Ovary (tissue), 7 donors: ENCODE measurements at regions not wholly inside any gene's neighbourhood (a gene's known extent, or its start where the extent isn't known, plus 50 kb on each side); places are given as distances from the start of the nearest gene placed in this dataset.

ENCODE experiments used
- DNase-seq, 5 donors: peaks; one replicate each; pipeline ENCODE4 v3.0.0-alpha.2; 2019 to 2020
- H3K27ac ChIP-seq, 2 donors: fragments of 200-600 bp; one replicate each; pipeline versions ENCODE4 v1.5.1 to v1.8.0; 2019 to 2022
- H3K27me3 ChIP-seq: fragments of 200-600 bp; one replicate; pipeline ENCODE4 v1.8.0; 2022
- H3K36me3 ChIP-seq: fragments of 200-600 bp; sonication (generic); one replicate; pipeline ENCODE4 v1.5.1; 2019
- H3K4me1 ChIP-seq: one replicate; pipeline ENCODE4 v1.8.1; 2013; ENCODE audit warnings: mild to moderate bottlenecking, moderate library complexity; ENCODE audit not compliant: insufficient read depth
- H3K4me3 ChIP-seq: fragments of 200-600 bp; sonication (generic); one replicate; pipeline ENCODE4 v1.5.1; 2017
- H3K9me3 ChIP-seq, 2 donors: fragments of 200-600 bp in 1 of 2; sonication (generic) in 1 of 2; one replicate each; pipeline versions ENCODE4 v1.5.1 to v1.8.1; 2013 to 2019; ENCODE audit warnings: mild to moderate bottlenecking in 1 of 2, moderate library complexity in 1 of 2
- CTCF ChIP-seq, 3 donors: fragments of 450-650 bp in 2 of 3; fragments of 200-600 bp in 1 of 3; IDR thresholded peaks; one replicate each; pipeline versions ENCODE4 v1.5.1 to v1.8.0; 2016 to 2022; ENCODE audit warnings: antibody characterized with exemption in 3 of 3, mild to moderate bottlenecking in 1 of 3
- EP300 ChIP-seq: sonication (generic); formaldehyde crosslinking; IDR thresholded peaks from one replicate; pipeline ENCODE4 v1.6.1; 2017; ENCODE audit warnings: antibody characterized with exemption
- POLR2A ChIP-seq: fragments of 450-650 bp; IDR thresholded peaks from one replicate; pipeline ENCODE4 v1.6.1; 2017; ENCODE audit warnings: antibody characterized with exemption, mild to moderate bottlenecking, moderate library complexity
- WGBS, 3 donors: extraction: QIAGEN DNeasy Blood & Tissue Kit in 1 of 3; methylation state at CpG; one replicate each; pipeline versions ENCODE4 v1.1.5 to v1.1.7; 2013 to 2017; 5-methylcytosine and 5-hydroxymethylcytosine counted together
- intact Hi-C, 4 donors: fragments of 100-400 bp; cut with DNase I; formaldehyde crosslinking; loops; one replicate each; pipeline versions ENCODE4 v1.11.0 to v1.15.1; 2022 to 2023
- donor health status: DM: no; HTN: no; CAD: no; lungs with moderate emphysema.
- donor health status: DM: no; HTN: no; CAD: no.
- donor health status: Bipolar disorder and iron deficiency.
- donor health status: DM: no; HTN: no; CAD: no.
- donor health status: DM: yes; HTN: yes; CAD: no.

DNA sequence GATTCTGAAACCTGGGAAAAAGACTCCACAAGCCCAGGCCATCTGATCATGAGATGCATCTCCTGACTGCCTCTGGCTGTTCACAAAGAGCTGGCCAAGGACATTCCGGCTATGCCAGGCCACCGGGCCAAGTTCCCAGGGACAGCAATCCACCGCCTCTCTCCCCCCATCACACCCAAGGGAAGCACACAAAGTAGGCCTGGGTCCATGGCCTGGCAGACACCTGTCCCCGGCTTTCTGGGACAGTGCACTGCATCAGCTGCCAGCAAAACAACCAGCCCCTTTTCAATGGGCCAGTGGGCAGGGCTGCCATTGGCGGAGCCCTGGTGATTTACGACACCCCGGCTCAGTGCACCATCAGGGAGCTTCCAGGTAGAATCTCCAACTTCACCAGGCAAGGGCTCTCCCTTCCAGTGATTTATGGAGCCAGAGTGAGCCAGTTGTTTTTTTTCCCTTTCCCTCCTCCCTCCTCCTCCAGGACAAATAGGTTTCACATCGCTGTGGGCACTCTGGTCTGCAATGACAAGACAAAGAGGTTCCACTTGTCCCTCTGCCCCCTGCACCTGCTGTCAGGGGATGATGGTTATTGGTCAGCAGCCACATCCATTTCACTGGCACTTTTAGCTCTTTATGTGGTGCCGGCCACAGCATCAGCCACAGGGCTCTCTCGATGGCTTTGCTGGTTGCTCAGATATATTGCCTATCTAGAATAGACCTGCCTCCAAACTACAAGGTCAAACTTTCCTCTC, 149.6 kb downstream of the SLC38A6 start:
- no peak overlapping the region for H3K4me3 ChIP-seq
- H3K4me1 ChIP-seq, result peaks cover 1% of the 10 kb centered on the region
- no peak for DNase-seq
- TF ChIP-seq EP300, result no peak
- no peak for TF ChIP-seq CTCF (IDR thresholded peaks at IDR 0.05)
- no peak for TF ChIP-seq POLR2A
- intact Hi-C loops, result no loop called here
- H3K27me3 ChIP-seq, result no peaks in the 10 kb centered on the region
- no peaks in the 10 kb centered on the region for H3K36me3 ChIP-seq
- H3K27ac ChIP-seq, result no peak overlapping the region
- H3K9me3 ChIP-seq, result no peaks in the 10 kb centered on the region
- WGBS, 3 donors, result 80 to 85% (median 81%) methylated on average over 10 of the region's 10 CpGs

GRCh38 chr14:61129168-61129745, 148.2 kb downstream of the SLC38A6 start:
- Histone ChIP-seq H3K27me3 (no peaks in the 10 kb centered on the region), H3K9me3 (no peaks in the 10 kb centered on the region), H3K36me3 (no peaks in the 10 kb centered on the region), H3K27ac (no peak overlapping the region), H3K4me3 (no peak overlapping the region), H3K4me1 (peaks cover 1% of the 10 kb centered on the region)
- TF ChIP-seq EP300 (no peak), CTCF (IDR thresholded peaks at IDR 0.05) (no peak), POLR2A (no peak)
- WGBS, 3 donors, result 91 to 98% (median 93%) methylated on average over 4 of the region's 4 CpGs
- intact Hi-C loops, result no loop called here
- no peak for DNase-seq

DNA sequence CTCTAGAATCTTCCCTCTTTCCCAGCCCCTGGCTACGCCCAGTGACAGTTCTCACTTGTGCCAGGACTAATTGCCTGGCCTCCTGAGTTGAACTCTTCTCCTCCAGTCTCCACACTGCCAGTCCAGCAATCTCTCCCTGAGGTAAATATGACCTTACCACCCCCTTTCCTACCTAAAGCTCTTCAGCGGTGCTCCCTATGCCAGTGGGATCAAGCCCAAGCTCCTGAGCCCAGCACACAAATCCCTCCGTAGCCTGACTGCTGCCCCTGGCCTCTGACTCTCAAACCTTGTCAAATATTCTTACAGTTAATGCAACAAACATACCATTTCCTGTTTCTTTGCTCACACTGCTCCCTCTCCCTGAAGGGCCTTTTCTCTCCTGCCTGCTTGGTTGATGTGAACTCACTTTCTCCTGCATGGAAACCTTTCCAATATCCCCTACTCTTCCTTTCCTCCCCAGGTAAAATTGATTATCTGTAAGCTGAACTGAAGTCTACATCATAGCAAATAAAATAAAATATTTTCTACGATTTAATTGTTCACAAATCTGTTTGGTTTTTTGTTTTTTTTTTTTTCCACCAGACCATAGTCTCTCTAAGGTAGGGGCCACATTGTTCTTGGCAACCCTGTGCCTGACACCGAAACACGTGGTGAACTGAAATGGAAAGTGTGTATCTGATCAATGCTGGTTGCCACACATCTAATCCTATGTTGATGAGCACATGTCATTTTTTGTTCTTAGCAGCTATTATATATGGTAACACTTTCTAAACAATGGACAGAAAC, 147.5 kb downstream of the SLC38A6 start:
- TF ChIP-seq CTCF (IDR thresholded peaks at IDR 0.05) (no peak), EP300 (no peak), POLR2A (no peak)
- Histone ChIP-seq H3K27me3 (no peaks in the 10 kb centered on the region), H3K9me3 (no peaks in the 10 kb centered on the region), H3K36me3 (no peaks in the 10 kb centered on the region), H3K4me1 (peaks cover 1% of the 10 kb centered on the region), H3K27ac (no peak overlapping the region), H3K4me3 (no peak overlapping the region)
- 71 to 80% (median 72%) methylated on average over 6 of the region's 6 CpGs for WGBS, 3 donors
- DNase-seq, result no peak
- intact Hi-C loops, result no loop called here

- no peak overlapping the region for H3K27ac ChIP-seq
- H3K4me3 ChIP-seq, result no peak overlapping the region
- DNase-seq, result no peak
- H3K27me3 ChIP-seq, result no peaks in the 10 kb centered on the region
- no peaks in the 10 kb centered on the region for H3K36me3 ChIP-seq
- H3K4me1 ChIP-seq, result peaks cover 1% of the 10 kb centered on the region
- no peaks in the 10 kb centered on the region for H3K9me3 ChIP-seq
- 84 to 95% (median 92%) methylated on average over 4 of the region's 4 CpGs for WGBS, 3 donors
- intact Hi-C loops, result no loop called here
- TF ChIP-seq POLR2A (no peak), CTCF (IDR thresholded peaks at IDR 0.05) (no peak), EP300 (no peak)
Measured at GRCh38 chr14:61126603-61127498, 145.8 kb downstream of the SLC38A6 start.
